AG04449 (cell line): ENCODE measurements at regions not wholly inside any gene's neighbourhood (a gene's known extent, or its start where the extent isn't known, plus 50 kb on each side); places are given as distances from the start of the nearest gene placed in this dataset.

ENCODE experiments used
- CTCF ChIA-PET: fragments of 350-600 bp; formaldehyde crosslinking; extraction: SDS; loops from one replicate; lab custom pipeline; 2021; ENCODE audit warnings: antibody characterized with exemption; lab: Yijun Ruan, JAX
- POLR2A ChIA-PET: fragments of 400-600, 350-600 bp; formaldehyde crosslinking; extraction: SDS; loops from one replicate; lab custom pipeline; 2020; ENCODE audit warnings: antibody characterized with exemption, inconsistent platforms; lab: Yijun Ruan, JAX
- DNase-seq: peaks from one replicate; pipeline ENCODE4 v3.0.0-alpha.2; 2010; ENCODE audit warnings: low read depth, low spot score
- H3K4me3 ChIP-seq: 2 replicates; pipeline ENCODE4 v1.5.1; 2011; ENCODE audit warnings: low read depth, mild to moderate bottlenecking, control low read depth, low read length
- CTCF ChIP-seq: IDR thresholded peaks from one replicate; pipeline ENCODE4 v1.5.1; 2011; ENCODE audit warnings: mild to moderate bottlenecking, moderate library complexity, low read length, control low read depth, inconsistent platforms; ENCODE audit not compliant: insufficient read depth; ENCODE audit errors: missing control alignments

DNA sequence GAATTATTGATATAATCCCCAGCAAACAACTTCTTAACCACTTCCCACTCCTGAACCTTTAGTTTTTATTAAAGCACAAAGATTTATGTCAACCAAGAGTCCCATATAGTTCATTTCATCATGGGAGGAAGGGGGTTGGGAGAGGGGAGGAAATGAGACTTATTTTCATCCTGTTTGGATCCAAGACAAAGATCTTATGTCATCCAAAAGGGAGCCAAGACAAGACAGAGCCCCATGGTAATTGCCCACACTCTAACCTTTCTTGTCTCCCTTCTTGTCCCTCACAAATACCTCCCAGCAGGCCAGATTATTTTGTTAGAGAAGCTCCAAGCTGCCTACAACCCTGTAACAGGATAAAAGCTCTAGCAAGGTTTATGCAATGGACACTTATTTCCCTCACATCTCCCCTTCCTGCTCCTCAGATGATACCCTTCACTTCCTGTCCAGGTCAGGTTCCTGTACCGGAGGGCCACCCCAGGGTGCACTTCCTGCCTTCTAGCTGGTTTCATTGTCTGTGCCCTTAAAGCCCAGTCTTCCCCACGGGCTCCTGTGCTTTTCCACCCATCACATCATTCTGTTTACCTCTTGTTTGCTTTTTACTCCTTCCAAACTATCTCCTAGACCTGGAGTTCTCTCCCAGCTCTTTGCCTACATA is 123.7 kb upstream of the MDM1 start:
- CTCF ChIA-PET, result no interaction called here
- no peak overlapping the region for H3K4me3 ChIP-seq
- TF ChIP-seq CTCF, result no peak
- POLR2A ChIA-PET, result no interaction called here
- no peak for DNase-seq

GRCh38 chr12:68458866-68459265 is 126.7 kb upstream of the MDM1 start:
- H3K4me3 ChIP-seq, result no peak overlapping the region
- no peak for TF ChIP-seq CTCF
- ChIA-PET CTCF (no interaction called here), POLR2A (no interaction called here)
- no peak for DNase-seq

- H3K4me3 ChIP-seq, result no peak overlapping the region
- no peak for DNase-seq
- ChIA-PET CTCF (no interaction called here), POLR2A (no interaction called here)
- TF ChIP-seq CTCF, result no peak
Observed at GRCh38 chr12:68460236-68460635, 128.1 kb upstream of the MDM1 start.

- ChIA-PET POLR2A (no interaction called here), CTCF (no interaction called here)
- no peak for DNase-seq
- H3K4me3 ChIP-seq, result no peak overlapping the region
- no peak for TF ChIP-seq CTCF
Observed at GRCh38 chr12:68461645-68462044, 129.5 kb upstream of the MDM1 start.

GRCh38 chr12:68462803-68463202 is 130.6 kb upstream of the MDM1 start:
- no peak for DNase-seq
- no peak for TF ChIP-seq CTCF
- CTCF ChIA-PET, result interaction anchor here (0.7 kb wide), 1 partner anchor 9 kb away, joined by 3 read pairs; no protein-coding TSS in a partner anchor
- POLR2A ChIA-PET, result no interaction called here
- H3K4me3 ChIP-seq, result no peak overlapping the region

DNA sequence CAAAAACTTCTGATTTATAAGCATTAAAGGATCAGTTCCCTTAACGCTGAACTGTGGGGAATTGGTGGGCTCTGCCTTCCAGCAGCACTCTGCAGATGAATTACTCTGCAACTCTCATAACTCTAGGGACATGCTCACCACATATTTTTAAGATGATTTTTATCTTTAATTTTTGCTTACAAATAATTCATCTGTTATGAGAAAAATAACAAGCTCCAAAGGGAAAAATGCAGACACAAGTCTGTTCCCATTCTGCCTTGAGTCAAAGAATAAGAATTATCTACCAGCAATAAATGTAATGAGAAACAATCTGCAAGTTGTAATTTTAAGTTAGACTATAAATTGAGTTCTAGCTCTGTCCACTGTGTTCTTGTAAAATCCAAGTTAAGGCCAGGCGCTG is 133.1 kb upstream of the MDM1 start:
- DNase-seq, result no peak
- POLR2A ChIA-PET, result no interaction called here
- no peak overlapping the region for H3K4me3 ChIP-seq
- CTCF ChIA-PET, result no interaction called here
- no peak for TF ChIP-seq CTCF
